ENCODE measurements at regions not wholly inside any gene's neighbourhood (a gene's known extent, or its start where the extent isn't known, plus 50 kb on each side); places are given as distances from the start of the nearest gene placed in this dataset.

DNA sequence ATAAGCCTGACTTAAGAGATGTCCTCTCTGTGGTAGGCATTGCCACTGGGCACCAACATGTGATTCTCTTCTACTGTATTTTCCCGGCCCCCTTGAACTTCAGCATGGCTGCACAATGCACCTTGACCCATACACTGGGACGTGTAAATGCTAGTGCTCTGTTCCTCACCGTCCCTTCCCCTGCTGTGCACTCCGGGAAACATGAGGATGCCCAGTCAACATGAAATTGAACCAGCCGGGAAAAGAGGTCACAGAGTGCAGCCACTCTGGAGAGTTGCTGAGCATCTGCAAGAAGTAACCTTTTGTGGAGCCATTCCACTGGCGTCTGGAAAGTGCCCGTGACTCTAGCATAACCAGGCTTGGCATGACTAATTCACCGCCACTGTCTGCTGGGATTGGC is 646.7 kb downstream of the NPHP4 start:
- no peak for ATAC-seq (replicated peaks in 6 of 8)
- H3K4me1 ChIP-seq (replicated peaks in 1 of 2), result no peaks in the 10 kb centered on the region
- H3K4me3 ChIP-seq, result no peak overlapping the region
- WGBS, 10 experiments, result 0 to 82% (median 25%) methylated on average over 1 to 8 of the region's 8 CpGs; no CpG with 5 or more reads in 2 of the 10 experiments
- H3K27ac ChIP-seq, result no peak overlapping the region
- in situ Hi-C loops (cut with MboI; ENCODE audit: low pct_unique_long_range_greater_than_20kb in 2 of 9, low sequenced_read_pairs in 9 of 9, unreplicated experiment in 9 of 9), result no loop called here

DNA sequence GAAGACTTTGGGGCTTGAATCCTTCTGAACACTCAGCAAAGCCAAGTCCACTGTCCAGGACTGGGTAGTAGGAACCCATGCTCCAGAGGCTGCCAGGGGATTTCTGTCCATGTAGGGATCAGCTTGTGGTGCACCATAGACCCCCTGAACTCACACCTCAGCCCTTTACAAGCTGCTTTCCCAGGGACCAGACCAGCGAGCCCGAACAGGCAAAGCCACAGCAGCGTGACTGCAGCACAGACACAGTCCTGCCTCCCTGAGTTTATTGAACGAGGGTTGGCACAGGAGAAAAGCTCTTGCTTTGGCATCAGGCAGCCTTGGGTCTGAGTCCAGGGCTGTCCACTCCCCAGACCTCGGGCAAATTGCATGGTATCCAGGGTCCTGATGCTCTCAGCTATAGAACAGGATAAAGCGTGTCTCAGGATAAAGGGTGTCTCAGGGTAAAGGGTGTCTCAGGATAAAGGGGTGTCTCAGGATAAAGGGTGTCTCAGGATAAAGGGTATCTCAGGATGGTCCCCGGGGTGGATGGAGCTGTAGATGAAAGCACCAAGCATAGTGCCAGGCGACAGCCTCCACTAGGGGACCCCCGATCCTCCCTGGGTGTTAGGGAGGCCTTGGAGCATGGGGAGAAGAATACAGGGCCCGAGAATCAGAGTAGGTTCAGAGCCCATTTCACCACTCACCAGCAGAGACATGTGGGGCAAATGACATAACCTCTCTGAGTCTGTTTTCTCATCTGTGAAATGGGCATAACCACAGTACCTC is 648.8 kb downstream of the NPHP4 start:
- ATAC-seq (replicated peaks in 6 of 8), result no peak
- WGBS, 10 experiments, result 0 to 74% (median 20%) methylated on average over 1 to 10 of the region's 10 CpGs; no CpG with 5 or more reads in 2 of the 10 experiments
- Histone ChIP-seq H3K4me1 (replicated peaks in 1 of 2) (no peaks in the 10 kb centered on the region), H3K4me3 (no peak overlapping the region), H3K27ac (no peak overlapping the region)
- in situ Hi-C loops (cut with MboI; ENCODE audit: low pct_unique_long_range_greater_than_20kb in 2 of 9, low sequenced_read_pairs in 9 of 9, unreplicated experiment in 9 of 9), result no loop called here

DNA sequence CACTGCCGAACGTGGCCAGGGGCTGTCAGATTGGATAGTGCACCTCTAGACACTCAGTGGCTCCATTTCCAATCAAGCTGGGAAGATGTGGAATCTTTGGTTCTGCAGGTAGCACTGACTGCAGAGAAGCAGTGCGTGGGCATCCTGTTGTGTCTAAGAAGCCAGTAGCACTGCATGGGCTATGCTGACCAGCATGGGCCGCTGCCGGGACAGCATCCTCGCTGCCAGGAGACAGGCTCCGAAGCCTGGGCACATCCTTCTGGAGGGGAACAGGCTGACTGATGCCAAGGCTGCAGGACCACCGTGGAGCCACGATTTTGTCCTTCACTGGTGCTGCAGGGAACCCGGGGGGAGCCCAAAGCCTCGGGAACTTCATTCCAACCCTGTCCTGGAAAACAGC is 649.4 kb downstream of the NPHP4 start:
- WGBS, 10 experiments, result 7 to 88% (median 67%) methylated on average over 2 to 9 of the region's 11 CpGs; no CpG with 5 or more reads in 3 of the 10 experiments
- no peak overlapping the region for H3K27ac ChIP-seq
- H3K4me1 ChIP-seq (replicated peaks in 1 of 2), result no peaks in the 10 kb centered on the region
- no peak overlapping the region for H3K4me3 ChIP-seq
- no peak for ATAC-seq (replicated peaks in 6 of 8)
- in situ Hi-C loops (cut with MboI; ENCODE audit: low pct_unique_long_range_greater_than_20kb in 2 of 9, low sequenced_read_pairs in 9 of 9, unreplicated experiment in 9 of 9), result no loop called here

DNA sequence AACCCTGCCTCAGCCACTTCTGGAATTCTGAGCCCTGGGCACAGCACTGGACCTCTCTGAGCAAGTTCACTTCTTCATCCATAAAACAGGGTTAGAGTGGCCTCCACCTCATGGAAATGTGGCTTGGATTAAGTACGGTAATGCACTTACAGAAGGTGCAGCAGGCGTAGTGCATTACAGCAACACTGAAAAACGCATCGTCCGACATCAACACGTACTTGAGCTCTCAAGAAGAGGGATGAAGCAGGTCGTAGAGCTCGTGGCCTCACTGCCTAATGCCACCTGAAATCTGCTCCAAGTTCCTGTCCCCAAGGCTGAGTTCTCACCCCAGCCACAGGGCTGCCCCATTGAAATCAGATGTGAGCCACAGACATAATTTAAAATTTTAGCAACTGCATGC is 650.1 kb downstream of the NPHP4 start:
- in situ Hi-C loops (cut with MboI; ENCODE audit: low pct_unique_long_range_greater_than_20kb in 2 of 9, low sequenced_read_pairs in 9 of 9, unreplicated experiment in 9 of 9), result no loop called here
- ATAC-seq (replicated peaks in 6 of 8), result no peak
- no peak overlapping the region for H3K4me3 ChIP-seq
- WGBS, 10 experiments, result 0 to 89% (median 57%) methylated on average over 1 to 8 of the region's 8 CpGs; no CpG with 5 or more reads in 4 of the 10 experiments
- H3K27ac ChIP-seq, result no peak overlapping the region
- no peaks in the 10 kb centered on the region for H3K4me1 ChIP-seq (replicated peaks in 1 of 2)

DNA sequence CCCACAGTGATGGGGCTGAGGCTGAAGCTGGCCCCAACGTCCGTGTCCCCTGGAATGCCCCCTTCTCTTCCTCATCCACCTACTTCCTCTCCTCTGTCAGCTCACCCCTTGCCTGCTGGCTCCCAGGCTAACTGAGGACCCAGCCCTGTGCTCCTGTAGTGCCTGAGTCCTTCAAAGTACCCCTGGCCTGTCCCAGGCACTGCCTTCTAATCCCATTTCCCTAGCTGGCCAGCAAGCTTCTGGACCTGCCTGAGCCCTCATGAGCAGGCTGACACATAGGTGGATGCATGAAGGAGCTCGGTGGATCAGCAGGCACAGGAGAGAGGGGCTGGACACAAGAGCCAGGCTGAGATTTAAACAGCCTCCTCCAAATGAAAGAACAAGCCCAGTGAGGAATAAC is 650.8 kb downstream of the NPHP4 start:
- no peak for ATAC-seq (replicated peaks in 6 of 8)
- no peak overlapping the region for H3K4me3 ChIP-seq
- H3K4me1 ChIP-seq (replicated peaks in 1 of 2), result no peaks in the 10 kb centered on the region
- WGBS, 10 experiments, result 0 to 80% (median 58%) methylated on average over 1 to 3 of the region's 3 CpGs; no CpG with 5 or more reads in 4 of the 10 experiments
- in situ Hi-C loops (cut with MboI; ENCODE audit: low pct_unique_long_range_greater_than_20kb in 2 of 9, low sequenced_read_pairs in 9 of 9, unreplicated experiment in 9 of 9), result no loop called here
- H3K27ac ChIP-seq, result no peak overlapping the region

DNA sequence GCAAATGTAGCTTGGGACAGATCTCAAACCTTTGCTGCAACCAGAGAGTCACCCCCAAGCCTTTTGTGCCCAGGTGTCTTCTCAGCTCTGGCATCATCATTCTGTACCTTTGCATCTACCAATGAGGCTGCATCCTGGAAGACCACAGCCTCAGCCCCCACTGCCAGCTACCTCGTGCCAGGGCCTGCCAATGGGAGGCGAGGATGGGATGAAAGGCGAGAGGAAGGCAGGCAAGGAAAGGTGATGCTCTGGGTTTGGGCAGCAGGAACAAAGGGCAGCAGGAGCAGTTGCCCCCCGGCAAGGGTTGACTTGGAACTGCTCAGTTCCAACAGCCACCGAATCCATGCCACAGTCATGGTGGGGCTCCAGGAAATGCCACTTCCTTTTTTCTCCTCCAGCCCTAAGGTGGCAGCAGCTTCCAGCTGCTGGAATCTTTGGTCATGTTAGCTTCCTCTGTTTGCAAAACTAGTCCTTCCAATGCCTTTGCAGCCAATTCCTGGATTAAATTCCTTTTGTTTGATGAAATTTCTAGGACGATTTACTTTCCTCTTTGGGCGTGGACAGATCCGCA is 651.6 kb downstream of the NPHP4 start:
- H3K4me1 ChIP-seq (replicated peaks in 1 of 2), result no peaks in the 10 kb centered on the region
- H3K4me3 ChIP-seq, result no peak overlapping the region
- WGBS, 10 experiments, result 0 to 72% (median 50%) methylated on average over 2 to 7 of the region's 8 CpGs; no CpG with 5 or more reads in 1 of the 10 experiments
- in situ Hi-C loops (cut with MboI; ENCODE audit: low pct_unique_long_range_greater_than_20kb in 2 of 9, low sequenced_read_pairs in 9 of 9, unreplicated experiment in 9 of 9), result no loop called here
- ATAC-seq (replicated peaks in 6 of 8), result no peak
- no peak overlapping the region for H3K27ac ChIP-seq

DNA sequence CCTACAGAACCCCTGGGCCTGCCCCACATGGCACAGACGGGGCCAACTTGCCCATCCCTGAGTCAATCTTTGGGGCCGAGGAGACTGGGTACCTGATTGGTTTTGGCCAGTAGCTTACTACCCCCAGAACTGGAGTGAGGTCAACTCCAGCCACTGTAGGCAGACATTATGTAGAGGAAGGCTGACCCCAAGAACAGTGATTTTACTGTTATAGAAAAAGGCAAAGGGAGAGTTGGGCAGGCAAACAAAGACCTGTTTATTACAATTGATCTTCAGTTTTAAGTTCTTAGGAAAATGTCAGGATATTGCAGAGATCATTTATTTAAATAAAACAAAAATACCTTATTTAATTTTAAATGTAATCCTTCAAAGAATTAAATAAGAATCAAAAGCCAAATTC is 653.8 kb downstream of the NPHP4 start:
- in situ Hi-C loops (cut with MboI; ENCODE audit: low pct_unique_long_range_greater_than_20kb in 2 of 9, low sequenced_read_pairs in 9 of 9, unreplicated experiment in 9 of 9), result no loop called here
- ATAC-seq (replicated peaks in 6 of 8), result no peak
- no peaks in the 10 kb centered on the region for H3K4me1 ChIP-seq (replicated peaks in 1 of 2)
- no peak overlapping the region for H3K27ac ChIP-seq
- WGBS, 10 experiments, result 0 to 86% (median 54%) methylated on average over 1 to 2 of the region's 2 CpGs; no CpG with 5 or more reads in 4 of the 10 experiments
- H3K4me3 ChIP-seq, result no peak overlapping the region

DNA sequence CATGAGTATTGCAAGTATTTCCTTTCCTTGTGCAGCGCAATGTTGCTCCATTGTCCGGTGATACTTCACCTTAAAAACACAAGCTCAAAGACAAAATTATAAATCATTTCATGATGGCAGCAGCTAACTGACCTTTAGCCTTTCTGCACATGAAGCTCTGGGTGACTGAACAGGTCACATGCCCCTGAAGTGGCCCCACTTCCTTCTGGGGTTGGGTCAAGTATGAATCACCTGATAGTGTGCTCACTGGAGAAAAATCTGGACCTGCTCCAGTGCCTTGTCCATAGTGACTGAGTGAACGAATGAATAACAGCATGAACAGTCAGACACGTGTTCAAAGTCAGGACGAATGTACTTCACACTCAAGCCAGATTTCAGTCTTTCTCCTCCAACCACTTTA is 658.9 kb downstream of the NPHP4 start:
- ATAC-seq (replicated peaks in 6 of 8), result peak in 4 of 8 experiments; percentile 61 to 89 (median 75)

DNA sequence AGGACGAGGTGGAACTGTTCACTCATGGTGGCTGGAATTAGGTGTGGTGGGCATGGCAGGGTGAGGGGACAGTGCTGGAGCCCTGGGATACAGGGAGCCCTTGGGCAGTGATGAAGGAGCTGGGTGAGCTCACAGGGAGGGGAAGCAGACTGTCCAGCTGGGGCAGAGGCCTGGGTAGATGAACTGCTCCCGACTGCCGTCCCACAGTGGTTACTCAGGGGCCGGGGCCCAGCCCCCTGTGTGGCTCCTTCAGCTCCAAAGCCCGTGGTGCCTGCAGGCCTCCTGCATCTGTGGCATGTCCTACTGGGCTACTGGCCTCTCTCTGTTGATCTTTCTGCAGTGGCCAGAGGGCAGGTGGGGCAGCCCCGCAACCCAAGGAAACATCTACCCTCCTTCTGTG is 661.1 kb downstream of the NPHP4 start:
- H3K4me3 ChIP-seq, result no peak overlapping the region
- peaks cover 0 to 3% of the 10 kb centered on the region in 2 donors for H3K4me1 ChIP-seq (replicated peaks in 1 of 2)
- H3K27ac ChIP-seq, result no peak overlapping the region
- WGBS, 10 experiments, result 0 to 73% (median 54%) methylated on average over 1 to 6 of the region's 6 CpGs; no CpG with 5 or more reads in 5 of the 10 experiments
- in situ Hi-C loops (cut with MboI; ENCODE audit: low pct_unique_long_range_greater_than_20kb in 2 of 9, low sequenced_read_pairs in 9 of 9, unreplicated experiment in 9 of 9), result no loop called here
- no peak for ATAC-seq (replicated peaks in 6 of 8)

More for the DNA sequence above, 658.9 kb downstream of the NPHP4 start:
- peaks cover 0 to 3% of the 10 kb centered on the region in 2 donors for H3K4me1 ChIP-seq (replicated peaks in 1 of 2)
- in situ Hi-C loops (cut with MboI; ENCODE audit: low pct_unique_long_range_greater_than_20kb in 2 of 9, low sequenced_read_pairs in 9 of 9, unreplicated experiment in 9 of 9), result no loop called here
- no peak overlapping the region for H3K4me3 ChIP-seq
- WGBS, 10 experiments, result 0 to 80% (median 59%) methylated on average over 1 to 5 of the region's 5 CpGs; no CpG with 5 or more reads in 3 of the 10 experiments
- H3K27ac ChIP-seq, result no peak overlapping the region

DNA sequence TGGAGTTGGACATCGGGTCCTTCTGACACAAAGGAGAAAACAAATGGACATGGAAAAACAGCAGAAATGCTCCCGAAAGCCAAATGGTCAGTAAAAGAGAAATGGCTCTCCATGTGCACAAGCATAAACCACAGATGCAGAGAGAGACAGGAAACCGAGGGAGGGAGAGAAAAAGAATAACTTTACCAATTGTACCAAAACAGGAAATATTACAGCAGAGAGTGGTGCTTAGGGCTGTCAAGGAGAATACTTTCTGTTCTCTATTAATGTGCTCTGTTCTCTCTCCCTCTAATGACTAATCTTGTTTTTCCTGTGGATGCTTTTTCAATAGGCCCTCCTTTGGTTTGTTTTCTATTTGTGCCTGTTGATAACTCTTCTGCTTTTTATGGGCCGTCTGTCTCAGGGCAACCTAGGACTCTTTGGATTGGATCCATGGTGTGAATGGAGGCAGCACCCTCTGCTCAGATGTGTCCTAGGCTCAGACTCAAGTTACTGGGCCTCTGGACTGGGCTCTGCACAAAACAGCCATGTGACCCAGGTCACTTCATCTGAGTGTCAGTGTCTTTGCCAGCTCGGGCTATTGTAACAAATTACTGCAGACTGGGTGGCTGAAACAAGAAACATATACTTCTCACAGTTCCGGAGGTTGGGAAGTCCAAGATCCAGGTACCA is 663.0 kb downstream of the NPHP4 start:
- in situ Hi-C loops (cut with MboI; ENCODE audit: low pct_unique_long_range_greater_than_20kb in 2 of 9, low sequenced_read_pairs in 9 of 9, unreplicated experiment in 9 of 9), result no loop called here
- Histone ChIP-seq H3K4me1 (replicated peaks in 1 of 2) (peaks cover 0 to 3% of the 10 kb centered on the region in 2 donors), H3K27ac (no peak overlapping the region), H3K4me3 (no peak overlapping the region)
- 0 to 90% (median 30%) methylated on average over 1 to 6 of the region's 6 CpGs for WGBS, 10 experiments
- ATAC-seq (replicated peaks in 6 of 8), result no peak

DNA sequence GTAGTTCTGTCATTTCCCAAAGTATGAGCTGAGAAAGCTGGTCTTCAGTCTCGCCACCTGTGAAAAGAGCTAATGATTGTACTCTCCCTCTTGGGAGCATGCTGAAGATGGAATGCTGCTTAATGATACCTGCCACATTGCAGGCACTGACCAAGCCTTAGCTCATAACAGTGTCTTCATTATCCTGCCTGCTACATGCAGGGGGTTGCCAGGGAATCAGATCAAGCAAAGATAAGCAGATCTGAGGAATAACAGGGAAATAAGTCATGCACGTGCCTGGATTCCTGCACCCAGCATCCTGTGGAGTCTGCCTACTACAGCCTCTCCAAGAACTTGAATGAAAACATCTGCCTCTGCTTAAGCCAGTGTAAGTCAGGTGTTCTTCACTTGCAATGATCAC is 667.3 kb downstream of the NPHP4 start:
- 0 to 70% (median 20%) methylated on average over 1 to 2 of the region's 2 CpGs; no CpG with 5 or more reads in 3 of the 10 experiments for WGBS, 10 experiments
- no peaks in the 10 kb centered on the region for H3K4me1 ChIP-seq (replicated peaks in 1 of 2)
- H3K4me3 ChIP-seq, result no peak overlapping the region
- H3K27ac ChIP-seq, result no peak overlapping the region
- ATAC-seq (replicated peaks in 6 of 8), result peak in 4 of 8 experiments; percentile 47 to 93 (median 84)
- in situ Hi-C loops (cut with MboI; ENCODE audit: low pct_unique_long_range_greater_than_20kb in 2 of 9, low sequenced_read_pairs in 9 of 9, unreplicated experiment in 9 of 9), result no loop called here

DNA sequence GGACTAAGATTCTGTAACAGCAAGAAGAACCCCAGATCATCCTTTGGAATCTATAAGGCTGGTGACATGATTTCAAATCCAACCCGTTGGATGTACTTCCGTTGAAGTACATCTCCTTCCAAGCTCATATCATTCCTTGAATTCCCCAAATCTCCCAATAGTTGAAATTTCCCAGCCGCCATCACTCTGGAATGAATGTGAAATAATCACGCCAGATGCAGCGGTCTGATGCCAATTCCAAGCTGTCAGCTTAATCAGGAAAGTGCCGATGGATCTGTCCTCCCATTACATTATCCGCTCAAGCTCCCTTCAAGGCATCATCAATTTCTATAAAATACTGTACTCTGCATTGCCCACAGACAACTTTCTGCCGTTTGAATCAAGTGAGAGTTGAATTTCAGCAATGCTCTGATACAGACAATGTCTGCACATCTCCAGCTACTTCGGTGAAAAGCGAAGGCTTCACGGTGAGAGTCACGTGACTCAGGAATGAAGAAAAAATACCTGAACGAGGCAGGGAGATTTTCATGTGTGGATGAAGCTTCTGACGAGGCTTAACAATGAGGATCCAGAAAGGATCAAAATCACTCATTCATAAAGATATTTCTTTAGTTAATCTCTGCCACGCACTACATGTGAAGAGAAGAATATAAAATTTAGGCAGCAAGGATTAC is 663.9 kb downstream of the AJAP1 start:
- Histone ChIP-seq H3K27ac (no peak overlapping the region), H3K4me1 (replicated peaks in 1 of 2) (no peaks in the 10 kb centered on the region), H3K4me3 (no peak overlapping the region)
- 28 to 93% (median 59%) methylated on average over 2 to 15 of the region's 15 CpGs for WGBS, 10 experiments
- in situ Hi-C loops (cut with MboI; ENCODE audit: low pct_unique_long_range_greater_than_20kb in 2 of 9, low sequenced_read_pairs in 9 of 9, unreplicated experiment in 9 of 9), result no loop called here
- ATAC-seq (replicated peaks in 6 of 8), result no peak

DNA sequence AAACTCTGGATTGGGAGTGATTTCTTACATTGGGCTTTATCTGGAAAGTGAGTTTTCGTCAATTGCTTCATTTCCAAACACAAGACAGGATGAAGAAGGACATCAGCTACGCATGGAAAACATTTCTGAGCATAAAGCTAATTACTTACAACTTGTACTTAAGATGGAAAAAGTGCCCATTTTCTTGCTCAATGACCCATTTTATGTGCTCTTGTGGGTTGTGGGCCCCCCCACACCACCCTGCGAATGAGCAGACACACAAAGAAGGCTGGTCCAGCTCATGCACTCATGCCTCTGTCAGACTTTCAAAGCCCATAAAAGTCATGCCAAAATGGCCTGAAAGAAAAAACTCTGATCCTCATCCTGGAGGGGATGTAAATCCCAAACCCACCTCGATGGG is 663.0 kb downstream of the AJAP1 start:
- ATAC-seq (replicated peaks in 6 of 8), result no peak
- Histone ChIP-seq H3K4me1 (replicated peaks in 1 of 2) (no peaks in the 10 kb centered on the region), H3K4me3 (no peak overlapping the region), H3K27ac (no peak overlapping the region)
- in situ Hi-C loops (cut with MboI; ENCODE audit: low pct_unique_long_range_greater_than_20kb in 2 of 9, low sequenced_read_pairs in 9 of 9, unreplicated experiment in 9 of 9), result no loop called here
- WGBS, 10 experiments, result 0 to 88% (median 38%) methylated on average over 1 to 4 of the region's 4 CpGs
